Sigmoid colon (tissue), 6 donors: ENCODE measurements at regions not wholly inside any gene's neighbourhood (a gene's known extent, or its start where the extent isn't known, plus 50 kb on each side); places are given as distances from the start of the nearest gene placed in this dataset.

Experiments
- DNase-seq: peaks from one replicate; pipeline ENCODE4 v3.0.0-alpha.2; 2019
- H3K27ac ChIP-seq, 4 donors: fragments of 200-600 bp; sonication (generic); one replicate each; pipeline ENCODE4 v1.5.1; 2016 to 2019; ENCODE audit warnings: mild to moderate bottlenecking in 1 of 4
- H3K27me3 ChIP-seq, 3 donors: fragments of 200-600 bp; sonication (generic); one replicate each; pipeline ENCODE4 v1.5.1; 2019; ENCODE audit warnings: mild to moderate bottlenecking in 1 of 3
- H3K36me3 ChIP-seq, 4 donors: fragments of 200-600 bp; sonication (generic); one replicate each; pipeline ENCODE4 v1.5.1; 2016 to 2019
- H3K4me1 ChIP-seq, 4 donors: fragments of 200-600 bp; sonication (generic); one replicate each; pipeline ENCODE4 v1.5.1; 2017 to 2019
- H3K4me3 ChIP-seq, 4 donors: fragments of 200-600 bp; sonication (generic); one replicate each; pipeline ENCODE4 v1.5.1; 2017 to 2019; ENCODE audit warnings: mild to moderate bottlenecking in 2 of 4, moderate library complexity in 1 of 4
- H3K9me3 ChIP-seq, 4 donors: fragments of 200-600 bp in 3 of 4; sonication (generic) in 3 of 4; one replicate each; pipeline versions ENCODE4 v1.5.1 to v1.6.1; 2013 to 2019
- EP300 ChIP-seq, 4 donors: sonication (generic); formaldehyde crosslinking; IDR thresholded peaks; one replicate each; pipeline ENCODE4 v1.6.1; 2017; ENCODE audit warnings: antibody characterized with exemption in 4 of 4
- POLR2A ChIP-seq, 2 donors: fragments of 450-650 bp; IDR thresholded peaks; one replicate each; pipeline ENCODE4 v1.6.1; 2016; ENCODE audit warnings: antibody characterized with exemption in 2 of 2, mild to moderate bottlenecking in 2 of 2, moderate library complexity in 2 of 2
- POLR2AphosphoS5 ChIP-seq, 4 donors: sonication (generic); formaldehyde crosslinking; IDR thresholded peaks; one replicate each; pipeline ENCODE4 v1.6.1; 2017; ENCODE audit warnings: antibody characterized with exemption in 4 of 4
- WGBS, 2 donors: extraction: QIAGEN DNeasy Blood & Tissue Kit; methylation state at CpG; one replicate each; pipeline ENCODE4 v1.1.7; 2013; 5-methylcytosine and 5-hydroxymethylcytosine counted together
- intact Hi-C: fragments of 100-400 bp; cut with DNase I; formaldehyde crosslinking; loops from one replicate; pipeline ENCODE4 v1.15.1; 2023
- TF ChIP-seq, protein P1 (sequence below), 4 experiments: fragments of 450-650 bp in 3 of 4; fragments of 200-600 bp in 1 of 4; IDR thresholded peaks; one replicate each; pipeline ENCODE4 v1.5.1; 2016 to 2019; ENCODE audit warnings: antibody characterized with exemption in 4 of 4, mild to moderate bottlenecking in 3 of 4, moderate library complexity in 2 of 4
- donor health status: healthy with polysubstance abuse.
- donor health status: healthy.

DNA sequence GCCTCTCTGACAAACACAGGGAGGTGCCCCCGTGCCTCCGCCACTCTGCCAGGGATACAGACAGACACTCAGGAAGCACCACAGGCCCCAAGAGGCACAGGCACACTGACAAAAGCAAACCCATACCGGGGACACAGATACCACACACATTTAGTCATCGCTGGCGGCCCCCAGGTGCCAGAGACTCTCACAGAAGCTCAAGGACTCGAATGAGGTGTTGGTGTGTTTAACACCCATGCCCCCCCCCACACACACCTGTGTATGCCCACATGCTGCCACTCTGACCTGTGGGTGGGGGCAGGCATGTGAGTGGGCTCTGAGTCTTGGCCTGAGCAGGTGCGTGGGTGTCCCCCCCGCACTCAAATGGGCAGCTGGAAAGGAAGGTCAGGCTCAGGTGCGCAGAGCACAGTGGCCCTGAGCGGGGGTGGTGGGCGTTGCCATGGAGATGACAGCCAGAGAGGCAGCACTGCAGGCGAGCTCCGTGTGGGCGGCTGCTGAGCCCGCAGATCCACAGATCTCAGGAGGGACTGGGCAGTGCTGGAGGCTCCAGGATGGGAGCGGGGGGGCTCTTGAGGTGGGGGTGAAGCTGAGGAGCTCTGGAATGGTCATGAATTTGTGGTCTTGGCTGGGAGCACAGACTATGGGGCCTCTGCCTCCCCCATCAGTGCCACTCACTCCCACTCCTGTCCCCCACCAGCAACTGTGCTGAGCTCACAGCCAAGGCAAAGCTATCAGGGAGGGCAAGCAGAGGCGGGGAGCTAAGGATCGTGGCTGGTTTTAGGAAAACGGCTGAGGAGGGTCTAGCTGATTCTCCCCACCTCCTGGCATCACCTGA is 73.9 kb upstream of the TAF1B start:
- Histone ChIP-seq H3K9me3 (no peaks in the 10 kb centered on the region), H3K36me3 (no peaks in the 10 kb centered on the region), H3K4me3 (no peak overlapping the region), H3K27me3 (no peaks in the 10 kb centered on the region), H3K4me1 (peaks cover 0 to 17% (median 13%) of the 10 kb centered on the region in 4 donors), H3K27ac (no peak overlapping the region)
- no peak for TF ChIP-seq POLR2A (IDR thresholded peaks at IDR 0.05)
- TF ChIP-seq EP300 (IDR thresholded peaks at IDR 0.05) = no peak
- TF ChIP-seq POLR2AphosphoS5 (IDR thresholded peaks at IDR 0.05) = no peak
- TF ChIP-seq, protein P1, sequence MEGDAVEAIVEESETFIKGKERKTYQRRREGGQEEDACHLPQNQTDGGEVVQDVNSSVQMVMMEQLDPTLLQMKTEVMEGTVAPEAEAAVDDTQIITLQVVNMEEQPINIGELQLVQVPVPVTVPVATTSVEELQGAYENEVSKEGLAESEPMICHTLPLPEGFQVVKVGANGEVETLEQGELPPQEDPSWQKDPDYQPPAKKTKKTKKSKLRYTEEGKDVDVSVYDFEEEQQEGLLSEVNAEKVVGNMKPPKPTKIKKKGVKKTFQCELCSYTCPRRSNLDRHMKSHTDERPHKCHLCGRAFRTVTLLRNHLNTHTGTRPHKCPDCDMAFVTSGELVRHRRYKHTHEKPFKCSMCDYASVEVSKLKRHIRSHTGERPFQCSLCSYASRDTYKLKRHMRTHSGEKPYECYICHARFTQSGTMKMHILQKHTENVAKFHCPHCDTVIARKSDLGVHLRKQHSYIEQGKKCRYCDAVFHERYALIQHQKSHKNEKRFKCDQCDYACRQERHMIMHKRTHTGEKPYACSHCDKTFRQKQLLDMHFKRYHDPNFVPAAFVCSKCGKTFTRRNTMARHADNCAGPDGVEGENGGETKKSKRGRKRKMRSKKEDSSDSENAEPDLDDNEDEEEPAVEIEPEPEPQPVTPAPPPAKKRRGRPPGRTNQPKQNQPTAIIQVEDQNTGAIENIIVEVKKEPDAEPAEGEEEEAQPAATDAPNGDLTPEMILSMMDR (IDR thresholded peaks at IDR 0.05) = no peak
- no peak for DNase-seq
- intact Hi-C loops = no loop called here
- WGBS, 2 donors = 70 to 77% methylated on average over 19 of the region's 19 CpGs

DNA sequence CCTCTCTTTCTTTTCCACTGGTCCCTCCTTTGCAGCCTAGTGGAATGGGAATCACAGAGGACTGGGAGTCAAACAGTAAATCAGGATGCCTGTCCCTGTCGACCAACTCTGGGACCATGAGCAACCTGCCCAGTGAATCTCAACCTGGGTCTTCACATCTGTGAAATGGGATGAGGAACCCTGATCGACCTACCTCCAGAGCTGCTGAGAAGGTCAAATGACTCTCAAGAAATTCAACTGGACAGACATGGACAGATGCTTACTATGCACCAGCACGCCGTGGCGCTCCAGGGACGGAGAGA is 73.3 kb upstream of the TAF1B start:
- no peak overlapping the region for H3K27ac ChIP-seq
- no peaks in the 10 kb centered on the region for H3K36me3 ChIP-seq
- no peaks in the 10 kb centered on the region for H3K9me3 ChIP-seq
- intact Hi-C loops = no loop called here
- H3K4me3 ChIP-seq = peak overlapping the region in 1 of 4 donors; percentile 25
- WGBS, 2 donors = 69 to 70% methylated on average over 6 of the region's 6 CpGs
- no peaks in the 10 kb centered on the region for H3K27me3 ChIP-seq
- peaks cover 0 to 17% (median 13%) of the 10 kb centered on the region in 4 donors for H3K4me1 ChIP-seq
- DNase-seq = no peak
- TF ChIP-seq, protein P1 (IDR thresholded peaks at IDR 0.05) = no peak
- no peak for TF ChIP-seq POLR2AphosphoS5 (IDR thresholded peaks at IDR 0.05)
- TF ChIP-seq POLR2A (IDR thresholded peaks at IDR 0.05) = no peak
- TF ChIP-seq EP300 (IDR thresholded peaks at IDR 0.05) = no peak

DNA sequence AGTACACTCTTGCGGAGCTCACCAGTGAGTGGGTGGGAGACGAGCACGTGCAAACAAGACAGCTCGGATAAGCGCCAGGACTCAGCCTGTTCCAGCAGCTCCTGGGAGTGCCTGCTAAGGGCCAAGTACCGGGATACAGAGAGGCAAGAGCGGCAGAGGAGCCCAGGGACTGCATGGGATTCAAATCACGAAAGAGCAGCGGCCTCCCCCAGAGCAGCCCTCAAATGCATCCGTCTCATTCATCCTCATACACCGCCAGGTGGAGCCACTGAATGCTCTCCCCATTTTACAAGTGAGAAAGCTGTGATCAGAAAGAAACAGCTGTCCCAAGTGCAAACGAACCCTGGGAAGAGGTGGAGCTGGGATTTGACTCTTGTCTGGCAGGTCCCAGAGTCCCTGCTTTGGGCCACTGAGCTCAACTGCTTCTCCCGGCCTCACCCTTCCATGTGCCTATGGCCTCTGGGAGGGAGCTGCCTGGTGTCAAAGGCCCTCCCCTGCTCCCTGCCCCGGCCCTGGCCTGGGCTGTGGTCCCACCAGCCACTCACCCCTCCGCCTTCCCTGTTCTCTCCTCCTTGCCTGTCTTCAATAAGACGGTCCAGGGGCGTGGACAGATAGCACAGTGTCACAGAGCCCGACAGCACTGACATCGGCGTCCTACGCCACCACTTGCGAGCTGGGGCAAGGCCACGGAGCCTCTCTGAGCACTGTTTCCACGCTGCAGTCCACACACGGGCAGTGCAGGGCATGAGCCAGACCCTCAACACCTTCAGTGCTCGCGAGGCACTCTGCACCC is 72.8 kb upstream of the TAF1B start:
- no peaks in the 10 kb centered on the region for H3K27me3 ChIP-seq
- H3K4me3 ChIP-seq = peak overlapping the region in 3 of 4 donors; percentile 14 to 25 (median 15)
- no peaks in the 10 kb centered on the region for H3K36me3 ChIP-seq
- intact Hi-C loops = no loop called here
- WGBS, 2 donors = 60 to 69% methylated on average over 27 of the region's 27 CpGs
- DNase-seq = peak; percentile 86
- H3K27ac ChIP-seq = peak overlapping the region in 2 of 4 donors; percentile 6 to 39
- TF ChIP-seq, protein P1 (IDR thresholded peaks at IDR 0.05) = peak in 3 of 4 experiments; percentile 40 to 60 (median 55)
- TF ChIP-seq EP300 (IDR thresholded peaks at IDR 0.05) = no peak
- H3K9me3 ChIP-seq = no peaks in the 10 kb centered on the region
- peaks cover 0 to 17% (median 13%) of the 10 kb centered on the region in 4 donors for H3K4me1 ChIP-seq

DNA sequence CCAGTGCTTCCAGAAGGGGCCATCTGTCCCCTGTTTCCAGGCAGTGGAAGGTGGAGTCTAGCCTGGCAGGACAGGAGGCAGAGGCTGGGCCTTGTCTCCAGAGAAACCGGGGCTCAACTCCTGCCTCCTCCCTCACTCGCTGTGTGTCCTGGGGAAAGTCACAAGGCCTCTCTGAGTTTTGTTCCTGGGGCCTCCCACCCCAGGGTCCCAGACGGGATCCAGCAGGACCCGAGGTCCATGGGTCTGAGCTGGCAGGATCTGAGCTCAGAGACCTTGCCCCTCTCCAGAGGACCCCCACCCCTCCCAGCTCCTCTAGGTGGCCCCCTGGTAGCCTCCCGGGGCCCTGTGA is 72.2 kb upstream of the TAF1B start:
- H3K4me3 ChIP-seq = no peak overlapping the region
- WGBS, 2 donors = 79 to 81% methylated on average over 5 of the region's 5 CpGs
- no peaks in the 10 kb centered on the region for H3K27me3 ChIP-seq
- intact Hi-C loops = no loop called here
- DNase-seq = no peak
- H3K27ac ChIP-seq = peak overlapping the region in 1 of 4 donors; percentile 39
- H3K36me3 ChIP-seq = no peaks in the 10 kb centered on the region
- TF ChIP-seq POLR2AphosphoS5 (IDR thresholded peaks at IDR 0.05) (no peak), POLR2A (IDR thresholded peaks at IDR 0.05) (no peak), EP300 (IDR thresholded peaks at IDR 0.05) (no peak)
- TF ChIP-seq, protein P1 (IDR thresholded peaks at IDR 0.05) = no peak
- peaks cover 0 to 17% (median 13%) of the 10 kb centered on the region in 4 donors for H3K4me1 ChIP-seq
- H3K9me3 ChIP-seq = no peaks in the 10 kb centered on the region
